HepG2 (cell line): ENCODE measurements at regions not wholly inside any gene's neighbourhood (a gene's known extent, or its start where the extent isn't known, plus 50 kb on each side); places are given as distances from the start of the nearest gene placed in this dataset.

Source experiments
- CAMTA2 ChIP-seq: sonication (generic); formaldehyde crosslinking; IDR thresholded peaks from 2 replicates; pipeline ENCODE4 v1.4.0; 2020; ENCODE audit warnings: mild to moderate bottlenecking, missing genetic modification reagents, borderline replicate concordance
- CERS6 ChIP-seq: sonication (generic); formaldehyde crosslinking; IDR thresholded peaks from 2 replicates; pipeline ENCODE4 v1.5.0; 2020; ENCODE audit warnings: missing genetic modification reagents
- DNMT3B ChIP-seq: conservative IDR thresholded peaks from 2 replicates; pipeline ENCODE4 v1.6.1; 2016; ENCODE audit warnings: missing biosample characterization, control low read depth
- FOXA3 ChIP-seq: IDR thresholded peaks from 2 replicates; pipeline ENCODE4 v1.6.1; 2016; ENCODE audit warnings: missing genetic modification reagents, missing compliant biosample characterization
- FOXP1 ChIP-seq, 2 experiments: fragments of 450-650 bp in 1 of 2; IDR thresholded peaks; 2 replicates each; pipeline ENCODE4 v1.6.1; 2017 to 2018; ENCODE audit warnings: antibody characterized with exemption in 1 of 2
- GTF2F1 ChIP-seq: fragments of 150-350 bp; IDR thresholded peaks from 2 replicates; pipeline ENCODE4 v1.6.1; 2014; ENCODE audit warnings: low read length
- HOMEZ ChIP-seq: IDR thresholded peaks from 2 replicates; pipeline ENCODE4 v1.6.1; 2016; ENCODE audit warnings: low read depth
- KAT8 ChIP-seq: IDR thresholded peaks from 2 replicates; pipeline ENCODE4 v1.6.1; 2016; ENCODE audit warnings: missing genetic modification reagents, missing compliant biosample characterization
- NPAS2 ChIP-seq: sonication (generic); formaldehyde crosslinking; IDR thresholded peaks from 2 replicates; pipeline ENCODE4 v1.8.0; 2022; ENCODE audit warnings: mild to moderate bottlenecking, missing genetic modification reagents, borderline replicate concordance
- NR2C2 ChIP-seq: sonication (generic); formaldehyde crosslinking; IDR thresholded peaks from 2 replicates; pipeline ENCODE4 v1.4.0; 2020; ENCODE audit warnings: missing genetic modification reagents, mild to moderate bottlenecking, moderate library complexity, borderline replicate concordance
- PRDM10 ChIP-seq: sonication (generic); formaldehyde crosslinking; IDR thresholded peaks from 2 replicates; pipeline ENCODE4 v1.4.0; 2020; ENCODE audit warnings: low read depth, missing genetic modification reagents
- RARA ChIP-seq: IDR thresholded peaks from 2 replicates; pipeline ENCODE4 v1.6.1; 2016; ENCODE audit warnings: missing genetic modification reagents, missing compliant biosample characterization
- SIX1 ChIP-seq: sonication (generic); formaldehyde crosslinking; IDR thresholded peaks from 2 replicates; pipeline ENCODE4 v1.4.0; 2020; ENCODE audit warnings: missing genetic modification reagents, borderline replicate concordance
- TFAP4 ChIP-seq: sonication (generic); IDR thresholded peaks from 2 replicates; pipeline ENCODE4 v1.6.1; 2016; ENCODE audit warnings: low read depth, borderline replicate concordance
- TGIF2 ChIP-seq: IDR thresholded peaks from 2 replicates; pipeline ENCODE4 v1.6.1; 2016; ENCODE audit warnings: control low read depth, missing compliant biosample characterization
- YY1 ChIP-seq: IDR thresholded peaks from 2 replicates; pipeline ENCODE4 v1.6.1; 2011; ENCODE audit warnings: low read length, low read depth, moderate library complexity, mild to moderate bottlenecking; ENCODE audit not compliant: insufficient read depth, insufficient replicate concordance
- ZNF260 ChIP-seq: sonication (generic); formaldehyde crosslinking; IDR thresholded peaks from 2 replicates; pipeline ENCODE4 v1.4.0; 2020; ENCODE audit warnings: missing genetic modification reagents, low read depth, mild to moderate bottlenecking, borderline replicate concordance
- ZNF337 ChIP-seq: sonication (generic); formaldehyde crosslinking; IDR thresholded peaks from 2 replicates; pipeline ENCODE4 v1.5.1; 2020; ENCODE audit warnings: missing genetic modification reagents, low read depth, mild to moderate bottlenecking, borderline replicate concordance
- ZNF354B ChIP-seq: sonication (generic); formaldehyde crosslinking; IDR thresholded peaks from 2 replicates; pipeline ENCODE4 v1.8.0; 2022; ENCODE audit warnings: mild to moderate bottlenecking, missing genetic modification reagents
- ZNF549 ChIP-seq: sonication (generic); formaldehyde crosslinking; IDR thresholded peaks from 2 replicates; pipeline ENCODE4 v1.5.0; 2020; ENCODE audit warnings: missing genetic modification reagents
- ZNF563 ChIP-seq: sonication (generic); formaldehyde crosslinking; IDR thresholded peaks from 2 replicates; pipeline ENCODE4 v1.8.0; 2022; ENCODE audit warnings: mild to moderate bottlenecking, moderate library complexity, missing genetic modification reagents
- ZNF724P ChIP-seq: sonication (generic); formaldehyde crosslinking; IDR thresholded peaks from 2 replicates; pipeline ENCODE4 v1.8.0; 2022; ENCODE audit warnings: missing genetic modification reagents, borderline replicate concordance
- ZNF777 ChIP-seq: sonication (generic); formaldehyde crosslinking; IDR thresholded peaks from 2 replicates; pipeline ENCODE4 v1.4.0; 2020; ENCODE audit warnings: missing genetic modification reagents
- TF ChIP-seq, protein P1 (sequence below): IDR thresholded peaks from 2 replicates; pipeline ENCODE4 v1.6.1; 2016; ENCODE audit warnings: mild to moderate bottlenecking

GRCh38 chr3:193777524-193777923 is 184.5 kb downstream of the OPA1 start (continued):
- TF ChIP-seq PRDM10 (CRISPR knock-in tag) (0 out of 2 replicates have a peak, but pooled peaks have one; percentile 47), ZNF563 (no peak), FOXP1 (IDR thresholded peaks at IDR 0.05) (no peak), FOXP1 (CRISPR knock-in tag; IDR thresholded peaks at IDR 0.05) (peak; percentile 64), TFAP4 (peak; percentile 88), ZNF337 (CRISPR knock-in tag) (no peak), ZNF354B (CRISPR knock-in tag) (no peak), HOMEZ (peak; percentile 87), TGIF2 (0 out of 2 replicates have a peak, but pooled peaks have one; percentile 43), YY1 (no peak), KAT8 (CRISPR knock-in tag) (peak; percentile 72; the same call in 1 of the 2 replicates), ZNF260 (CRISPR knock-in tag) (no peak), ZNF777 (CRISPR knock-in tag) (no peak), RARA (CRISPR knock-in tag) (peak; percentile 86), FOXA3 (CRISPR knock-in tag) (peak; percentile 77), GTF2F1 (no peak), CAMTA2 (CRISPR knock-in tag) (no peak), NR2C2 (no peak), CERS6 (CRISPR knock-in tag) (no peak), NPAS2 (no peak), DNMT3B (CRISPR knock-in tag) (no peak), SIX1 (CRISPR knock-in tag) (peak; percentile 38; the same call in 1 of the 2 replicates), ZNF549 (CRISPR knock-in tag) (no peak), ZNF724P (CRISPR knock-in tag) (no peak)
- TF ChIP-seq, protein P1, sequence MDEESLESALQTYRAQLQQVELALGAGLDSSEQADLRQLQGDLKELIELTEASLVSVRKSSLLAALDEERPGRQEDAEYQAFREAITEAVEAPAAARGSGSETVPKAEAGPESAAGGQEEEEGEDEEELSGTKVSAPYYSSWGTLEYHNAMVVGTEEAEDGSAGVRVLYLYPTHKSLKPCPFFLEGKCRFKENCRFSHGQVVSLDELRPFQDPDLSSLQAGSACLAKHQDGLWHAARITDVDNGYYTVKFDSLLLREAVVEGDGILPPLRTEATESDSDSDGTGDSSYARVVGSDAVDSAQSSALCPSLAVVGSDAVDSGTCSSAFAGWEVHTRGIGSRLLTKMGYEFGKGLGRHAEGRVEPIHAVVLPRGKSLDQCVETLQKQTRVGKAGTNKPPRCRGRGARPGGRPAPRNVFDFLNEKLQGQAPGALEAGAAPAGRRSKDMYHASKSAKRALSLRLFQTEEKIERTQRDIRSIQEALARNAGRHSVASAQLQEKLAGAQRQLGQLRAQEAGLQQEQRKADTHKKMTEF (CRISPR knock-in tag), result peak; percentile 72
